ENCODE measurements at regions not wholly inside any gene's neighbourhood (a gene's known extent, or its start where the extent isn't known, plus 50 kb on each side); places are given as distances from the start of the nearest gene placed in this dataset.

DNA sequence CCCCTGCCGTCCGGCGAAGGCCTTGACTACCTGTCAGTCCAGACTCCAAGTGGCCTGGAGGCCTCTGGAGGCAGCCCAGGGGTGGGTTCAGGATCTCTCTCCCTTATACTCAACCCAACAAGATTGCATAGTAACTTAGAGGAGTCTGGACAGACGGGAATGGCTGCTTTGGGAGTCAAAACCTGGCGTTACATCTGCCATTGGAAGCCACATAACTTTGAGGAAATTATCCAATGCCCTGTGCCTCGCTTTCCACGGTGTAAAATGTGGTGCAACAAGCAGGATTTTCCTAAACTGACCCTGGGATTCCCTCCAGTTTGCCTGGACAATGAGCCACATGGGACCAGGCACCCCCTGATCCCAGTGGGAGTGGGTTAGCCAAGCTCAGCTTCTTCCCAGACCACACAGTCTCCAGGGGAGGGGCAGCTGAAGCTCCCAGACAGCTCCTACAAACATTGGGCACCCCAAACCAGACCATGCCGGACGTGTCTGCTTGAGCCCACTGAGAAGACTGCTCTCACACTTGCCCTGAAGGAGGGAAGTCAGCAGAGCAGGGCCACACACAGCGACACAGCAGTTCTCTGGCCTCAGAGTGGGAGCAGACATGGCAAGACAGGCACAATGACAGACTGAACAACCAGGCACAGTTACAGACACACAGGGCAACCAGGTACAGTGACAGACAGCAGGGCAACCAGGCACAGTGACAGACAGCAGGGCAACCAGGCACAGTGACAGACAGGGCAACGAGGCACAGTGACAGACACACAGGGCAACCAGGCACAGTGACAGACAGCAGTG lies 65.6 kb upstream of the RAB6C start:
- Histone ChIP-seq H3K27me3 (ENCODE audit: low read depth, low read length) (no peaks in the 10 kb centered on the region), H3K4me3 (ENCODE audit: low read length) (no peak overlapping the region), H3K79me2 (ENCODE audit: low read length) (no peaks in the 10 kb centered on the region), H3K27ac (ENCODE audit: low read length) (no peak overlapping the region), H4K20me1 (ENCODE audit: insufficient read depth, low read length) (no peaks in the 10 kb centered on the region), H2AFZ (ENCODE audit: low read depth, low read length) (no peak overlapping the region), H3K9ac (ENCODE audit: low read length) (no peak overlapping the region), H3K4me2 (ENCODE audit: low read length) (no peak overlapping the region), H3K36me3 (replicated peaks; ENCODE audit: low read depth, low read length) (no peaks in the 10 kb centered on the region), H3K9me3 (ENCODE audit: insufficient read depth, low read length) (0 out of 2 replicates have a peak, but pooled peaks cover 3% of the 10 kb centered on the region), H3K4me1 (ENCODE audit: low read length) (no peaks in the 10 kb centered on the region)
- TF ChIP-seq, protein P1, sequence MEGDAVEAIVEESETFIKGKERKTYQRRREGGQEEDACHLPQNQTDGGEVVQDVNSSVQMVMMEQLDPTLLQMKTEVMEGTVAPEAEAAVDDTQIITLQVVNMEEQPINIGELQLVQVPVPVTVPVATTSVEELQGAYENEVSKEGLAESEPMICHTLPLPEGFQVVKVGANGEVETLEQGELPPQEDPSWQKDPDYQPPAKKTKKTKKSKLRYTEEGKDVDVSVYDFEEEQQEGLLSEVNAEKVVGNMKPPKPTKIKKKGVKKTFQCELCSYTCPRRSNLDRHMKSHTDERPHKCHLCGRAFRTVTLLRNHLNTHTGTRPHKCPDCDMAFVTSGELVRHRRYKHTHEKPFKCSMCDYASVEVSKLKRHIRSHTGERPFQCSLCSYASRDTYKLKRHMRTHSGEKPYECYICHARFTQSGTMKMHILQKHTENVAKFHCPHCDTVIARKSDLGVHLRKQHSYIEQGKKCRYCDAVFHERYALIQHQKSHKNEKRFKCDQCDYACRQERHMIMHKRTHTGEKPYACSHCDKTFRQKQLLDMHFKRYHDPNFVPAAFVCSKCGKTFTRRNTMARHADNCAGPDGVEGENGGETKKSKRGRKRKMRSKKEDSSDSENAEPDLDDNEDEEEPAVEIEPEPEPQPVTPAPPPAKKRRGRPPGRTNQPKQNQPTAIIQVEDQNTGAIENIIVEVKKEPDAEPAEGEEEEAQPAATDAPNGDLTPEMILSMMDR (IDR thresholded peaks at IDR 0.05; ENCODE audit: low read depth, low read length), result no peak
- TF ChIP-seq EZH2phosphoT487 (IDR thresholded peaks at IDR 0.05; ENCODE audit: low read depth), result no peak

DNA sequence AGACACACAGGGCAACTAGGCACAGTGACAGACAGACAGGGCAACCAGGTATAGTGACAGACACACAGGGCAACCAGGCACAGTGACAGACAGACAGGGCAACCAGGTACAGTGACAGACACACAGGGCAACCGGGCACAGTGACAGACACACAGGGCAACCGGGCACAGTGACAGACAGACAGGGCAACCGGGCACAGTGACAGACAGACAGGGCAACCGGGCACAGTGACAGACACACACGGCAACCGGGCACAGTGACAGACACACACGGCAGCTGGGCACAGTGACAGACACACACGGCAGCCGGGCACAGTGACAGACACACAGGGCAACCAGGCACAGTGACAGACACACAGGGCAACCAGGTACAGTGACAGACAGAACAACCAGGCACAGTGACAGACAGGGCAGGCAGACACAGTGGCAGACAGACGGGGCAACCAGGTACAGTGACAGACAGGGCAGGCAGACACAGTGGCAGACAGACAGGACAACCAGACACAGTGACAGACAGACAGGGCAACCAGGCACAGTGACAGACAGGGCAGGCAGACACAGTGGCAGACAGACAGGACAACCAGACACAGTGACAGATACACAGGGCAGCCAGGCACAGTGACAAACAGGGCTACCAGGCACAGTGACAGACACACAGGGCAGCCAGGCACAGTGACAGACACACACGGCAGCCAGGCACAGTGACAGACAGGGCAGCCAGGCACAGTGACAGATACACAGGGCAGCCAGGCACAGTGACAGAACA lies 64.7 kb upstream of the RAB6C start:
- no peak overlapping the region for H3K4me2 ChIP-seq (ENCODE audit: low read length)
- no peaks in the 10 kb centered on the region for H3K79me2 ChIP-seq (ENCODE audit: low read length)
- H3K27ac ChIP-seq (ENCODE audit: low read length), result no peak overlapping the region
- no peak for TF ChIP-seq EZH2phosphoT487 (IDR thresholded peaks at IDR 0.05; ENCODE audit: low read depth)
- TF ChIP-seq, protein P1 (IDR thresholded peaks at IDR 0.05; ENCODE audit: low read depth, low read length), result no peak
- H3K36me3 ChIP-seq (replicated peaks; ENCODE audit: low read depth, low read length), result no peaks in the 10 kb centered on the region
- no peak overlapping the region for H3K9ac ChIP-seq (ENCODE audit: low read length)
- no peak overlapping the region for H3K4me3 ChIP-seq (ENCODE audit: low read length)
- H4K20me1 ChIP-seq (ENCODE audit: insufficient read depth, low read length), result no peaks in the 10 kb centered on the region
- peaks cover 8% of the 10 kb centered on the region for H3K9me3 ChIP-seq (ENCODE audit: insufficient read depth, low read length)
- H3K4me1 ChIP-seq (ENCODE audit: low read length), result no peaks in the 10 kb centered on the region
- no peak overlapping the region for H2AFZ ChIP-seq (ENCODE audit: low read depth, low read length)
- H3K27me3 ChIP-seq (ENCODE audit: low read depth, low read length), result no peaks in the 10 kb centered on the region

DNA sequence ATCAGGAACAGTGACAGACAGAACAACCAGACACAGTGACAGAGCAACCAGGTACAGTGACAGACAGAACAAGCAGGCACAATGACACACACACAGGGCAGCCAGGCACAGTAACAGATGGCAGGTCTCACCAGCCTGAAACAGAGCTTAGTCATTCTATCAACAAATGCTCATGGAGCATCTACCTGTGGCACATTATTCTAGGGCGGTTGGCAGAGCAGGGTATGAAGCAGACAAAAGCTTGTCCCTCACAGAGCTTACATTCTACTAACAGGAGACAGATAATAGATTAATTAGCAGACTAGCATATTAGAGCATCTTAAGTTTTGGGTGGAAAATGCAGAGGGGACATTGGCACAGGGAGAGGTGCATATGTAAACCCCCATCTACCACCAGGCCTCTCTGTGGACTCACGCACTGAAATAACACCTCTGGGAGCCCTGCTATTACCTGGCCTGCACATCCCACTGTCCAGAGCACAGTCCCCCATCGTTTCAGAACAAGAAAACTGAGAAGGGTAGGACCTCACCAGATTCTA lies 64.1 kb upstream of the RAB6C start:
- Histone ChIP-seq H3K4me2 (ENCODE audit: low read length) (no peak overlapping the region), H3K27ac (ENCODE audit: low read length) (no peak overlapping the region), H3K27me3 (ENCODE audit: low read depth, low read length) (no peaks in the 10 kb centered on the region), H4K20me1 (ENCODE audit: insufficient read depth, low read length) (no peaks in the 10 kb centered on the region), H3K79me2 (ENCODE audit: low read length) (no peaks in the 10 kb centered on the region), H3K9me3 (ENCODE audit: insufficient read depth, low read length) (peaks cover 9% of the 10 kb centered on the region), H3K36me3 (replicated peaks; ENCODE audit: low read depth, low read length) (no peaks in the 10 kb centered on the region), H3K4me3 (ENCODE audit: low read length) (no peak overlapping the region), H3K9ac (ENCODE audit: low read length) (no peak overlapping the region), H2AFZ (ENCODE audit: low read depth, low read length) (no peak overlapping the region), H3K4me1 (ENCODE audit: low read length) (no peaks in the 10 kb centered on the region)
- TF ChIP-seq, protein P1 (IDR thresholded peaks at IDR 0.05; ENCODE audit: low read depth, low read length), result no peak
- no peak for TF ChIP-seq EZH2phosphoT487 (IDR thresholded peaks at IDR 0.05; ENCODE audit: low read depth)

DNA sequence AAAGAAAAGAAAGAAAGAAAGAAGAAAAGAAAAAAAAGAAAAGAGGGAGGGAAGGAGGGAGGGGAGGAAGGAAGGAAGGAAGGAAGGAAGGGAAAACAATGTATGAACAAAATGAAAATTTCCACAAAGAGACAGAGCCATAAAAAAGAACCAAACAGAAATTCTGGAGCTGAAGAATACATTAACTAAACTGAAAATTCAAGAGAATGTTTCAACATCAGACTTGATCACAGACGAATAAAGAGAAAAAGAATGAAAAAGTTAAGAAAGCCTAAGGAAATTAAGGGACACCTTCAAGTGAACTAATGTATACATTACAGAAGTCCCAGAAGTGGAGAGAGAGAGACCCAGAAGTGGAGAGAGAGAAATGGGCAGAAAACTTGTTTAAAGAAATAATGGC lies 60.9 kb upstream of the RAB6C start:
- Histone ChIP-seq H3K79me2 (ENCODE audit: low read length) (no peaks in the 10 kb centered on the region), H2AFZ (ENCODE audit: low read depth, low read length) (no peak overlapping the region), H3K27me3 (ENCODE audit: low read depth, low read length) (0 out of 2 replicates have a peak, but pooled peaks cover 6% of the 10 kb centered on the region), H3K27ac (ENCODE audit: low read length) (no peak overlapping the region), H3K4me3 (ENCODE audit: low read length) (no peak overlapping the region), H3K4me1 (ENCODE audit: low read length) (peaks cover 4% of the 10 kb centered on the region), H3K9me3 (ENCODE audit: insufficient read depth, low read length) (peaks cover 9% of the 10 kb centered on the region), H4K20me1 (ENCODE audit: insufficient read depth, low read length) (no peaks in the 10 kb centered on the region), H3K9ac (ENCODE audit: low read length) (no peak overlapping the region), H3K36me3 (replicated peaks; ENCODE audit: low read depth, low read length) (no peaks in the 10 kb centered on the region), H3K4me2 (ENCODE audit: low read length) (no peak overlapping the region)
- TF ChIP-seq, protein P1 (IDR thresholded peaks at IDR 0.05; ENCODE audit: low read depth, low read length), result no peak
- TF ChIP-seq EZH2phosphoT487 (IDR thresholded peaks at IDR 0.05; ENCODE audit: low read depth), result no peak
